GM23338 (cell line): ENCODE measurements at regions not wholly inside any gene's neighbourhood (a gene's known extent, or its start where the extent isn't known, plus 50 kb on each side); places are given as distances from the start of the nearest gene placed in this dataset.

ENCODE experiments used
- ATAC-seq: fragments of 200-7000 bp; cut with Tn5 transposase; 3 replicates; pipeline ENCODE4 v1.9.1; 2020
- DNase-seq: peaks from one replicate; pipeline ENCODE4 v3.0.0-alpha.2; 2015; ENCODE audit warnings: low spot score
- H2AFZ ChIP-seq: fragments of 200-600 bp; sonication (generic); 2 replicates; pipeline ENCODE4 v1.8.0; 2016; ENCODE audit warnings: antibody characterized with exemption, mild to moderate bottlenecking, moderate library complexity
- H3F3A ChIP-seq: fragments of 200-600 bp; sonication (generic); replicated peaks from 2 replicates; pipeline ENCODE4 v1.8.0; 2017; ENCODE audit warnings: antibody characterized with exemption, mixed run types, low read depth
- H3K27ac ChIP-seq: fragments of 200-600 bp; sonication (generic); 2 replicates; pipeline ENCODE4 v1.6.1; 2016; ENCODE audit warnings: low read depth
- H3K27me3 ChIP-seq: fragments of 200-600 bp; sonication (generic); 2 replicates; pipeline ENCODE4 v1.8.0; 2016; ENCODE audit warnings: mild to moderate bottlenecking, mixed run types, moderate library complexity; ENCODE audit not compliant: insufficient read depth
- H3K36me3 ChIP-seq: fragments of 200-600 bp; sonication (generic); 2 replicates; pipeline ENCODE4 v1.8.0; 2016; ENCODE audit warnings: mild to moderate bottlenecking; ENCODE audit not compliant: insufficient read depth
- H3K4me1 ChIP-seq: fragments of 200-600 bp; sonication (generic); 2 replicates; pipeline ENCODE4 v1.8.0; 2016; ENCODE audit warnings: mild to moderate bottlenecking, moderate library complexity; ENCODE audit not compliant: insufficient read depth
- H3K4me2 ChIP-seq: fragments of 200-600 bp; sonication (generic); 2 replicates; pipeline ENCODE4 v1.7.1; 2017; ENCODE audit warnings: mixed run types
- H3K4me3 ChIP-seq: fragments of 200-600 bp; sonication (generic); 2 replicates; pipeline ENCODE4 v1.6.1; 2016; ENCODE audit warnings: mixed run types
- H3K79me2 ChIP-seq: fragments of 200-600 bp; sonication (generic); replicated peaks from 2 replicates; pipeline ENCODE4 v1.8.0; 2017; ENCODE audit warnings: mild to moderate bottlenecking; ENCODE audit not compliant: insufficient read depth
- H3K9me2 ChIP-seq: fragments of 200-600 bp; sonication (generic); 2 replicates; pipeline ENCODE4 v1.8.0; 2017; ENCODE audit not compliant: insufficient read depth
- H4K20me1 ChIP-seq: fragments of 200-600 bp; sonication (generic); replicated peaks from 2 replicates; pipeline ENCODE4 v1.8.0; 2017; ENCODE audit warnings: mild to moderate bottlenecking; ENCODE audit not compliant: insufficient read depth
- H3K27ac Mint-ChIP-seq: 2 replicates; pipeline ENCODE4 v1.8.0; 2020; ENCODE audit warnings: inconsistent platforms, mild to moderate bottlenecking, moderate library complexity, mixed read lengths
- H3K27me3 Mint-ChIP-seq: 3 replicates; pipeline ENCODE4 v1.8.0; 2022; ENCODE audit warnings: low read depth, mild to moderate bottlenecking, moderate library complexity, mixed read lengths, inconsistent platforms; ENCODE audit not compliant: insufficient read depth, poor library complexity
- H3K36me3 Mint-ChIP-seq: 3 replicates; pipeline ENCODE4 v1.8.0; 2021; ENCODE audit warnings: low read depth, mild to moderate bottlenecking, inconsistent platforms, moderate library complexity, mixed read lengths
- H3K4me1 Mint-ChIP-seq: 3 replicates; pipeline ENCODE4 v1.8.0; 2020; ENCODE audit warnings: mild to moderate bottlenecking, inconsistent platforms, mixed read lengths
- H3K4me3 Mint-ChIP-seq: 3 replicates; pipeline ENCODE4 v1.8.0; 2021; ENCODE audit warnings: moderate library complexity, mild to moderate bottlenecking, inconsistent platforms, mixed read lengths
- H3K9me3 Mint-ChIP-seq: 3 replicates; pipeline ENCODE4 v1.8.0; 2020; ENCODE audit warnings: moderate library complexity, mild to moderate bottlenecking, inconsistent platforms, mixed read lengths
- CTCF ChIP-seq, 2 experiments: fragments of 200-600 bp in 1 of 2; sonication (generic) in 1 of 2; conservative IDR thresholded peaks; 2 replicates each; pipeline versions ENCODE4 v1.5.1 to v1.6.1; 2016 to 2017; ENCODE audit warnings: antibody characterized with exemption in 2 of 2, low read depth in 2 of 2, mild to moderate bottlenecking in 2 of 2, moderate library complexity in 1 of 2
- ETS1 ChIP-seq: IDR thresholded peaks from 2 replicates; pipeline ENCODE4 v1.6.1; 2016; ENCODE audit warnings: antibody characterized with exemption
- EZH2 ChIP-seq: fragments of 200-600 bp; sonication (generic); IDR thresholded peaks from one replicate; pipeline ENCODE4 v1.8.0; 2017; ENCODE audit warnings: antibody characterized with exemption, mild to moderate bottlenecking, low read depth; ENCODE audit not compliant: unreplicated experiment
- EZH2phosphoT487 ChIP-seq: fragments of 200-600 bp; sonication (generic); IDR thresholded peaks from one replicate; pipeline ENCODE4 v1.8.1; 2018; ENCODE audit warnings: antibody characterized with exemption; ENCODE audit not compliant: unreplicated experiment
- JUNB ChIP-seq: IDR thresholded peaks from one replicate; pipeline ENCODE4 v1.6.1; 2016; ENCODE audit warnings: antibody characterized with exemption; ENCODE audit not compliant: unreplicated experiment
- NANOG ChIP-seq: IDR thresholded peaks from 2 replicates; pipeline ENCODE4 v1.6.1; 2016; ENCODE audit warnings: antibody characterized with exemption, borderline replicate concordance
- POLR2AphosphoS5 ChIP-seq: IDR thresholded peaks from 2 replicates; pipeline ENCODE4 v1.6.1; 2016; ENCODE audit warnings: antibody characterized with exemption, low read depth
- REST ChIP-seq: IDR thresholded peaks from one replicate; pipeline ENCODE4 v1.6.1; 2018; ENCODE audit warnings: antibody characterized with exemption; ENCODE audit not compliant: unreplicated experiment
- ZNF114 ChIP-seq: fragments of 250-450 bp; sonication (Bioruptor Pico); IDR thresholded peaks from 2 replicates; pipeline ENCODE4 v1.5.0; 2020; ENCODE audit warnings: mild to moderate bottlenecking, moderate library complexity
- ZNF331 ChIP-seq: fragments of 250-450 bp; sonication (Bioruptor Pico); IDR thresholded peaks from 2 replicates; pipeline ENCODE4 v1.5.0; 2020; ENCODE audit warnings: low read depth, mild to moderate bottlenecking, moderate library complexity
- ZNF462 ChIP-seq: fragments of 250-450 bp; sonication (Bioruptor Pico); IDR thresholded peaks from 2 replicates; pipeline ENCODE4 v1.5.0; 2020; ENCODE audit warnings: mild to moderate bottlenecking, moderate library complexity

- Mint-ChIP-seq H3K4me1 (no peaks in the 10 kb centered on the region), H3K27ac (no peak overlapping the region), H3K27me3 (no peaks in the 10 kb centered on the region), H3K4me3 (no peak overlapping the region), H3K9me3 (no peaks in the 10 kb centered on the region), H3K36me3 (no peaks in the 10 kb centered on the region)
- DNase-seq, result no peak
- H4K20me1 ChIP-seq, result no peaks in the 10 kb centered on the region
- no peak overlapping the region for H3K4me2 ChIP-seq
- H3K4me3 ChIP-seq, result no peak overlapping the region
- no peak overlapping the region for H3K27ac ChIP-seq
- no peaks in the 10 kb centered on the region for H3K79me2 ChIP-seq
- ATAC-seq, result no peak
- H3K27me3 ChIP-seq, result no peaks in the 10 kb centered on the region
- H3K4me1 ChIP-seq, result no peaks in the 10 kb centered on the region
- no peak for TF ChIP-seq EZH2
- TF ChIP-seq JUNB, result no peak
- TF ChIP-seq REST, result no peak
- no peak for TF ChIP-seq NANOG
- TF ChIP-seq EZH2phosphoT487, result no peak
- no peak for TF ChIP-seq ZNF114 (CRISPR knock-in tag)
- no peak for TF ChIP-seq ZNF331
- no peak for TF ChIP-seq CTCF (conservative IDR thresholded peaks at IDR 0.05; ENCODE audit: low read depth in 2 of 2)
- TF ChIP-seq POLR2AphosphoS5, result no peak
- no peak for TF ChIP-seq ETS1
- no peak for TF ChIP-seq ZNF462 (CRISPR knock-in tag)
- no peaks in the 10 kb centered on the region for H3K36me3 ChIP-seq
- H3F3A ChIP-seq, result no peaks in the 10 kb centered on the region
- no peaks in the 10 kb centered on the region for H3K9me2 ChIP-seq
- H2AFZ ChIP-seq, result no peak overlapping the region
Measured at GRCh38 chr12:77575376-77575919, 255.2 kb upstream of the NAV3 start.
